Mesenchymal stem cell (in vitro differentiated cells and primary cell): ENCODE measurements at regions not wholly inside any gene's neighbourhood (a gene's known extent, or its start where the extent isn't known, plus 50 kb on each side); places are given as distances from the start of the nearest gene placed in this dataset.

Experiments used
- DNase-seq: peaks from one replicate; pipeline ENCODE4 v3.0.0-alpha.2; 2013
- H2AFZ ChIP-seq: one replicate; pipeline ENCODE4 v1.6.1; 2013; ENCODE audit warnings: low read depth, mild to moderate bottlenecking, control low read depth, inconsistent platforms, low read length, moderate library complexity
- H2AK5ac ChIP-seq: 2 replicates; pipeline ENCODE4 v1.6.1; 2013; ENCODE audit warnings: low read length, moderate library complexity, mild to moderate bottlenecking, inconsistent platforms; ENCODE audit not compliant: severe bottlenecking
- H2BK120ac ChIP-seq: one replicate; pipeline ENCODE4 v1.6.1; 2013; ENCODE audit warnings: low read depth, mild to moderate bottlenecking, inconsistent platforms, low read length, moderate library complexity
- H2BK12ac ChIP-seq, 2 experiments: one replicate each; pipeline ENCODE4 v1.6.1; 2013; ENCODE audit warnings: inconsistent platforms in 2 of 2, low read length in 2 of 2, mild to moderate bottlenecking in 2 of 2, moderate library complexity in 2 of 2, control low read depth in 1 of 2
- H2BK15ac ChIP-seq: one replicate; pipeline ENCODE4 v1.6.1; 2013; ENCODE audit warnings: mild to moderate bottlenecking, low read depth, inconsistent platforms; ENCODE audit not compliant: poor library complexity, severe bottlenecking
- H2BK5ac ChIP-seq: 2 replicates; pipeline ENCODE4 v1.6.1; 2013; ENCODE audit warnings: low read depth, mild to moderate bottlenecking, low read length, control low read depth, inconsistent platforms; ENCODE audit not compliant: poor library complexity, severe bottlenecking
- H3K14ac ChIP-seq, 2 experiments: one replicate each; pipeline ENCODE4 v1.6.1; 2013; ENCODE audit warnings: inconsistent platforms in 2 of 2, low read length in 2 of 2, control low read depth in 1 of 2, mild to moderate bottlenecking in 1 of 2, moderate library complexity in 1 of 2
- H3K18ac ChIP-seq, 2 experiments: one replicate each; pipeline ENCODE4 v1.6.1; 2013; ENCODE audit warnings: inconsistent platforms in 2 of 2, low read length in 2 of 2, control low read depth in 1 of 2, low read depth in 1 of 2, mild to moderate bottlenecking in 1 of 2
- H3K23ac ChIP-seq, 2 experiments: one replicate each; pipeline ENCODE4 v1.6.1; 2013; ENCODE audit warnings: inconsistent platforms in 2 of 2, low read length in 2 of 2, mild to moderate bottlenecking in 2 of 2, moderate library complexity in 2 of 2, control low read depth in 1 of 2
- H3K27ac ChIP-seq: 2 replicates; pipeline ENCODE4 v1.5.1; 2013; ENCODE audit warnings: mild to moderate bottlenecking, moderate library complexity, low read length, control low read depth, inconsistent platforms; ENCODE audit not compliant: poor library complexity, severe bottlenecking
- H3K27me3 ChIP-seq, 2 experiments: 2 replicates each; pipeline versions ENCODE4 v1.6.1 to v1.7.0; 2013; ENCODE audit warnings: low read length in 2 of 2, mild to moderate bottlenecking in 2 of 2, moderate library complexity in 2 of 2, control low read depth in 1 of 2, inconsistent platforms in 1 of 2; ENCODE audit not compliant: control insufficient read depth in 1 of 2, insufficient read depth in 1 of 2
- H3K36me3 ChIP-seq, 2 experiments: 2 replicates each; pipeline versions ENCODE4 v1.6.1 to v1.7.0; 2013; ENCODE audit warnings: low read length in 2 of 2, control low read depth in 1 of 2, inconsistent platforms in 1 of 2, low read depth in 1 of 2, mild to moderate bottlenecking in 1 of 2; ENCODE audit not compliant: insufficient read depth in 2 of 2, control insufficient read depth in 1 of 2
- H3K4ac ChIP-seq, 2 experiments: one replicate each; pipeline ENCODE4 v1.6.1; 2013; ENCODE audit warnings: inconsistent platforms in 2 of 2, low read length in 2 of 2, mild to moderate bottlenecking in 2 of 2, moderate library complexity in 2 of 2, control low read depth in 1 of 2, low read depth in 1 of 2
- H3K4me1 ChIP-seq: 2 replicates; pipeline ENCODE4 v1.6.1; 2013; ENCODE audit warnings: low read depth, low read length, control low read depth; ENCODE audit not compliant: control insufficient read depth, insufficient read depth
- H3K4me2 ChIP-seq: 2 replicates; pipeline ENCODE4 v1.6.1; 2013; ENCODE audit warnings: low read length, mild to moderate bottlenecking, inconsistent platforms; ENCODE audit not compliant: poor library complexity, severe bottlenecking
- H3K4me3 ChIP-seq, 2 experiments: 2 replicates each; pipeline versions ENCODE4 v1.5.1 to v1.7.0; 2013; ENCODE audit warnings: low read length in 2 of 2, mild to moderate bottlenecking in 2 of 2, control low read depth in 1 of 2, low read depth in 1 of 2; ENCODE audit not compliant: insufficient read depth in 1 of 2
- H3K79me1 ChIP-seq: replicated peaks from 2 replicates; pipeline ENCODE4 v1.6.1; 2013; ENCODE audit warnings: mild to moderate bottlenecking, control low read depth, low read length, inconsistent platforms; ENCODE audit not compliant: poor library complexity, severe bottlenecking
- H3K9ac ChIP-seq: 2 replicates; pipeline ENCODE4 v1.7.0; 2013; ENCODE audit warnings: mild to moderate bottlenecking, low read length, moderate library complexity
- H3K9me3 ChIP-seq: 2 replicates; pipeline ENCODE4 v1.7.0; 2013; ENCODE audit warnings: mild to moderate bottlenecking, low read length; ENCODE audit not compliant: control insufficient read depth
- H4K8ac ChIP-seq: one replicate; pipeline ENCODE4 v1.6.1; 2013; ENCODE audit warnings: inconsistent platforms, mild to moderate bottlenecking, low read length, moderate library complexity
- H4K91ac ChIP-seq: one replicate; pipeline ENCODE4 v1.6.1; 2013; ENCODE audit warnings: mild to moderate bottlenecking, low read length, inconsistent platforms
- WGBS: methylation state at CpG from one replicate; pipeline ENCODE4 v1.1.7; 2013; ENCODE audit warnings: mixed read lengths; 5-methylcytosine and 5-hydroxymethylcytosine counted together

DNA sequence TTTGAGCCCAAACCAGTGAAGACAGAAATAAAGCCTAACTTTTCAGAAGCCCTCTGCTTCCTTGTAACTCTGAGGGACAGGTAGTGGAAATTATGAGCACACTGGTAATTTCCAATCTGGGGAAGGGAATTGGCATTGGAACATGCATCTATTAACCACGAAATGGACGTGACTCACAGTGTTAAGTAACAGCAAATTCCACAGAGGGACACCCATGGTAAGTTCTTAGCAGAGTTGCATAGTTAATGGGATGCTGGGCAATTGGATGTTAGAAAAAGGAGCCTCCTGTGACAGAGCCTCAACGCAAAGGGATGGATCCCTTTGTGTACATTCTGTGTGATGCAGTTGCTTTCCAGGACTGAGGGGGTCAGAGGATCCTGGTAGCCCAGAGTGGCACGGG, 168.6 kb downstream of the SEMA6D start:
- Histone ChIP-seq H3K27ac (no peak overlapping the region), H3K4me2 (no peak overlapping the region), H3K36me3 (no peaks in the 10 kb centered on the region), H4K8ac (no peak overlapping the region), H4K91ac (no peak overlapping the region), H3K27me3 (peaks cover 0 to 26% of the 10 kb centered on the region in 2 experiments), H3K14ac (no peak overlapping the region), H3K18ac (no peak overlapping the region), H2BK15ac (no peak overlapping the region), H2BK12ac (peak overlapping the region in 1 of 2 experiments; percentile 42), H3K79me1 (no peaks in the 10 kb centered on the region), H2BK120ac (no peak overlapping the region), H2AFZ (no peak overlapping the region), H3K9me3 (no peaks in the 10 kb centered on the region), H3K4me1 (peaks cover 2% of the 10 kb centered on the region), H3K9ac (no peak overlapping the region), H3K4ac (no peak overlapping the region), H2BK5ac (no peak overlapping the region), H2AK5ac (no peak overlapping the region), H3K23ac (no peak overlapping the region), H3K4me3 (no peak overlapping the region)
- DNase-seq, result peak; percentile 86
- WGBS, result 45% methylated on average over 4 of the region's 4 CpGs

DNA sequence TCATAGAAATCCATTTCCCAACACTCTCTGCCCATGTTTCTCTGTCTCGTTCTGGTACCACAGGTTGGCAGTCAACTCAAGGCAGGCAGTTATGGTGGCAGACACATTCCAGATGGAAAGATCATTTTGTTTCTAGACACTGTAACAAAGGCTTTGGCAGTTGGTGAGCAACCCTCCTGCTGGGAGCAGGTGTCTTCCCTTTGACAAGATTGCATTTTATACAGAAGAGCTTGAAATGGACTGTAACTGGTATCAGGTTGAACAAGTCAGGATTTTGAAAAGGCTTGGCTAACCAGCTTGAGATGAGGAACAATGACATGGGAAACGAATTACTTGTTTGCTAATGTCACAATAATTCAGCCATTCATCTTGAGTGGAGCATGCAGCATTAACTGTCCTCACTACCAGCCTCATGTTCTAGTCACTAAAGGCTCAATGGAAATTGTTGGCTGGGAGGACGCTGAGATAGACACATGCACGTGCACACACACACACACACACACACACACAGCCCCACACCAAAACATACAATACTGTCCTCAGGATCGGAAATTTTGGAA, 170.0 kb downstream of the SEMA6D start:
- Histone ChIP-seq H3K4me2 (no peak overlapping the region), H3K18ac (no peak overlapping the region), H3K14ac (no peak overlapping the region), H3K4ac (no peak overlapping the region), H3K36me3 (no peaks in the 10 kb centered on the region), H3K27ac (no peak overlapping the region), H2AFZ (no peak overlapping the region), H4K8ac (no peak overlapping the region), H2BK5ac (no peak overlapping the region), H2BK15ac (no peak overlapping the region), H2AK5ac (no peak overlapping the region), H3K9me3 (no peaks in the 10 kb centered on the region), H4K91ac (no peak overlapping the region), H3K4me1 (peaks cover 2% of the 10 kb centered on the region), H3K27me3 (peaks cover 0 to 32% of the 10 kb centered on the region in 2 experiments), H3K23ac (no peak overlapping the region), H3K9ac (no peak overlapping the region), H3K79me1 (no peaks in the 10 kb centered on the region), H2BK120ac (no peak overlapping the region), H2BK12ac (no peak overlapping the region), H3K4me3 (no peak overlapping the region)
- WGBS, result 65% methylated on average over 3 of the region's 5 CpGs
- no peak for DNase-seq

GRCh38 chr15:47888385-47889100, 171.2 kb downstream of the SEMA6D start:
- H3K27ac ChIP-seq, result no peak overlapping the region
- no peak overlapping the region for H4K91ac ChIP-seq
- no peak overlapping the region for H4K8ac ChIP-seq
- H2AFZ ChIP-seq, result no peak overlapping the region
- H3K4ac ChIP-seq, result no peak overlapping the region
- no peak overlapping the region for H3K4me2 ChIP-seq
- no peak overlapping the region for H3K23ac ChIP-seq
- no peaks in the 10 kb centered on the region for H3K36me3 ChIP-seq
- no peak overlapping the region for H2BK5ac ChIP-seq
- H2BK12ac ChIP-seq, result no peak overlapping the region
- no peaks in the 10 kb centered on the region for H3K9me3 ChIP-seq
- H2AK5ac ChIP-seq, result no peak overlapping the region
- H3K79me1 ChIP-seq, result no peaks in the 10 kb centered on the region
- DNase-seq, result no peak
- no peak overlapping the region for H3K18ac ChIP-seq
- H3K9ac ChIP-seq, result no peak overlapping the region
- H2BK15ac ChIP-seq, result no peak overlapping the region
- H3K4me3 ChIP-seq, result no peak overlapping the region
- no peak overlapping the region for H3K14ac ChIP-seq
- H2BK120ac ChIP-seq, result no peak overlapping the region
- H3K4me1 ChIP-seq, result peaks cover 2% of the 10 kb centered on the region
- WGBS, result no CpG with 5 or more reads among the region's 2 CpGs
- peaks cover 0 to 29% of the 10 kb centered on the region in 2 experiments for H3K27me3 ChIP-seq

- WGBS, result 100% methylated on average over 1 of the region's 3 CpGs
- Histone ChIP-seq H3K9ac (no peak overlapping the region), H2AK5ac (no peak overlapping the region), H3K14ac (no peak overlapping the region), H3K23ac (no peak overlapping the region), H2AFZ (no peak overlapping the region), H2BK15ac (no peak overlapping the region), H2BK5ac (no peak overlapping the region), H4K91ac (no peak overlapping the region), H3K4me1 (peaks cover 2% of the 10 kb centered on the region), H2BK12ac (no peak overlapping the region), H3K18ac (no peak overlapping the region), H4K8ac (no peak overlapping the region), H3K36me3 (no peaks in the 10 kb centered on the region), H3K79me1 (no peaks in the 10 kb centered on the region), H3K27ac (no peak overlapping the region), H2BK120ac (no peak overlapping the region), H3K4me2 (no peak overlapping the region), H3K27me3 (peaks cover 0 to 25% of the 10 kb centered on the region in 2 experiments), H3K9me3 (no peaks in the 10 kb centered on the region), H3K4ac (no peak overlapping the region), H3K4me3 (no peak overlapping the region)
- no peak for DNase-seq
These were observed 173.3 kb downstream of the SEMA6D start for GRCh38 chr15:47890397-47891150.
